ENCODE measurements at regions not wholly inside any gene's neighbourhood (a gene's known extent, or its start where the extent isn't known, plus 50 kb on each side); places are given as distances from the start of the nearest gene placed in this dataset.

DNA sequence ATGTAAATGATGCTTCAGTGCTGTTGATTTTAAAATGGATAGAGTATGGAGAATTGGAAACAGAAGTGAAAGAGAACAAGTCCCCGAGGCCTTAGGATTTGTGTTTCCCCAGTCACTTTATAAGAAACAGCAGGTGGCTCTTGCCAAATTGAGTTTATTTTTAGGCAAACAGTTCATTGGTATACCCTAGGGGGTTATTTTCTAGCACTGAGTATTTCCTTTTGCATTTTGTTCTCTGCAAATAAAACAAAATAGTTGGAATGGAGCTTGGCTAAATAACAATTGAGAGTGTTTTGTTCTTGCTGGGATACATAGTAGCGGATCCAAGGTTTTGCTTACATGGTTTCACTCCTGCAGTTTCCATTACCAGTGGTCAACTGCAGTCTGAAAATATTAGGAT lies 591.1 kb upstream of the C16orf82 start:
- Histone ChIP-seq H3K4me3 (no peak overlapping the region), H3K4me1 (peaks cover 0 to 5% (median 0%) of the 10 kb centered on the region in 12 donors), H3K9me3 (peaks cover 0 to 41% (median 4%) of the 10 kb centered on the region in 12 donors), H3K27ac (peak overlapping the region in 1 of 12 donors; percentile 27), H3K27me3 (no peaks in the 10 kb centered on the region), H3K36me3 (no peaks in the 10 kb centered on the region)
- TF ChIP-seq POLR2A (IDR thresholded peaks at IDR 0.05) = no peak
- TF ChIP-seq, protein P1, sequence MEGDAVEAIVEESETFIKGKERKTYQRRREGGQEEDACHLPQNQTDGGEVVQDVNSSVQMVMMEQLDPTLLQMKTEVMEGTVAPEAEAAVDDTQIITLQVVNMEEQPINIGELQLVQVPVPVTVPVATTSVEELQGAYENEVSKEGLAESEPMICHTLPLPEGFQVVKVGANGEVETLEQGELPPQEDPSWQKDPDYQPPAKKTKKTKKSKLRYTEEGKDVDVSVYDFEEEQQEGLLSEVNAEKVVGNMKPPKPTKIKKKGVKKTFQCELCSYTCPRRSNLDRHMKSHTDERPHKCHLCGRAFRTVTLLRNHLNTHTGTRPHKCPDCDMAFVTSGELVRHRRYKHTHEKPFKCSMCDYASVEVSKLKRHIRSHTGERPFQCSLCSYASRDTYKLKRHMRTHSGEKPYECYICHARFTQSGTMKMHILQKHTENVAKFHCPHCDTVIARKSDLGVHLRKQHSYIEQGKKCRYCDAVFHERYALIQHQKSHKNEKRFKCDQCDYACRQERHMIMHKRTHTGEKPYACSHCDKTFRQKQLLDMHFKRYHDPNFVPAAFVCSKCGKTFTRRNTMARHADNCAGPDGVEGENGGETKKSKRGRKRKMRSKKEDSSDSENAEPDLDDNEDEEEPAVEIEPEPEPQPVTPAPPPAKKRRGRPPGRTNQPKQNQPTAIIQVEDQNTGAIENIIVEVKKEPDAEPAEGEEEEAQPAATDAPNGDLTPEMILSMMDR (IDR thresholded peaks at IDR 0.05) = no peak
- WGBS, 4 donors = 49 to 64% (median 61%) methylated on average over 2 of the region's 2 CpGs
- intact Hi-C loops (cut with DNase I) = no loop called here
- DNase-seq (no peak), ATAC-seq (peak in 1 of 4 donors; percentile 34)

DNA sequence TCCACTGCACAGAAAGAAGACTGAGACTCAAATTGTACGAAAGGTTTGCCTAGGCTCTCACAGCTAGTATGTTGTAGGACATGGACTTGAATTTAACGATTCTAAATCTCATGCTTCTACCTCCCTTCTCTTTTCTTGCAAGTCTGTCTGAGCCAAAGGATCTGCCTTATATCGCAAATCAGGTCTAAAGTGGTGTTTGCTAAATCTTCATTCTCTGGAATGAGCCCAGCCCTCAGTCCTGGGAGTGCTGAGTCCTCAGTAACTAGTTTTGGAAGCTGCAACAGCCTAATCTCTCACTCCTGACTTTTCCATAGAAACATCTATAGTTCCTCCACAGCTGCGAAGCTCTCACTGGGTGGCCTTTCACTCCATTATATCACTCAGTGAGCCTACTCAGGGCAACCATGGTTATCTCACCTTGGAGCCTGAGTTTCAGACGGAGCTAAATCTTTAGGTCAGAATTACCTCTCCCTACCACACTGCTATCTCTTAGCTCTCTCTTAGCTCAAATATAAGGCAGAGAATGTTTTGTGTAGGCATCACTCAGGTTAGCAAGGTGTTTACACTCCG lies 575.5 kb upstream of the C16orf82 start:
- 52 to 74% (median 61%) methylated on average over 6 of the region's 6 CpGs for WGBS, 4 donors
- TF ChIP-seq POLR2A (IDR thresholded peaks at IDR 0.05) = no peak
- peaks cover 0 to 19% (median 0%) of the 10 kb centered on the region in 9 donors for H3K27me3 ChIP-seq
- no peaks in the 10 kb centered on the region for H3K9me3 ChIP-seq
- H3K36me3 ChIP-seq = no peaks in the 10 kb centered on the region
- no peak for ATAC-seq
- no peak overlapping the region for H3K27ac ChIP-seq
- intact Hi-C loops (cut with DNase I) = no loop called here
- no peaks in the 10 kb centered on the region for H3K4me1 ChIP-seq
- no peak overlapping the region for H3K4me3 ChIP-seq
- DNase-seq = no peak

DNA sequence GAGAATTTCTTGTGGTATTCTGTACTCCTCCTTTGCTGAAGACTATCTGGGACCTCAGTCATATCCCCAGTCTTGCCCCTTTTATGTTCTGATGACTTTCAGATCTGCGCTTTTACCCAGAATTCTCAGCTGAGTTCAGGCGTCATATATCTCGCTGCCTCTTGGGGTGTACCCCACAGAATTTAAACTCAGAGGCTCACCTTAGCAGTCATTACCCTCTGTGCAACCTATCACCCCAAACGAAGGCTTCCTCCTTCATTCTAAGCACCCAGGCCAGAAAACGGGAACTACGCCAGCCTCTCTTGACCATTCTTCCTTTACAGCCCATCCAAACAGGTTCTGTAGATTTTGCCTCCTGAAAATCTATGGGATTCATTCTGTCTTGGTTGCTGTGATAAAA lies 574.8 kb upstream of the C16orf82 start:
- ATAC-seq = no peak
- Histone ChIP-seq H3K9me3 (no peaks in the 10 kb centered on the region), H3K36me3 (no peaks in the 10 kb centered on the region), H3K4me3 (no peak overlapping the region), H3K27ac (no peak overlapping the region), H3K4me1 (no peaks in the 10 kb centered on the region), H3K27me3 (peaks cover 0 to 19% (median 0%) of the 10 kb centered on the region in 9 donors)
- no peak for TF ChIP-seq POLR2A (IDR thresholded peaks at IDR 0.05)
- TF ChIP-seq, protein P1 (IDR thresholded peaks at IDR 0.05) = no peak
- intact Hi-C loops (cut with DNase I) = no loop called here
- DNase-seq = no peak
- 81 to 82% (median 81%) methylated on average over 6 of the region's 6 CpGs for WGBS, 4 donors

DNA sequence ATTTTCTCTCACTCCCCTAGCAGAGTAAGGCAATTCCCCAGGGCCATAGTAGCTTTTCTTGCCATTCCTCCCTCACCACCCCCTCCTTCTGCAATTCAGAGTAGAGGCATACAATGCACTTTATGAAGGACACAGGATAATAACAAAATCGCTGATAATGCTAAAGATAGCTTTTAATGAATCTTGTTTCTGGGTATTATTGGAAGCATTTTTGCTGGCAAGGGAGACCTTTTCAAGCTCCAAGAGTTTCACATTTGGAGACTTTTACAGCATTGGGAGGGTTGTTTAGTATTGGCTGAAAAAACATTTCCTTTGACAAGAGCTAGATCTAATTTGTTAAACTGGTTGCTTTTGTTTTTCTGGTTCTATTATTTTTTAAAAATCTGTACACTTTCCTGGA lies 573.0 kb upstream of the C16orf82 start:
- Histone ChIP-seq H3K27ac (no peak overlapping the region), H3K27me3 (peaks cover 0 to 12% (median 0%) of the 10 kb centered on the region in 9 donors), H3K36me3 (no peaks in the 10 kb centered on the region), H3K4me3 (no peak overlapping the region), H3K4me1 (no peaks in the 10 kb centered on the region), H3K9me3 (no peaks in the 10 kb centered on the region)
- no peak for ATAC-seq
- intact Hi-C loops (cut with DNase I) = no loop called here
- no peak for TF ChIP-seq POLR2A (IDR thresholded peaks at IDR 0.05)
- TF ChIP-seq, protein P1 (IDR thresholded peaks at IDR 0.05) = no peak
- WGBS, 4 donors = 32 to 42% (median 36%) methylated on average over 1 of the region's 1 CpG
- DNase-seq = no peak

DNA sequence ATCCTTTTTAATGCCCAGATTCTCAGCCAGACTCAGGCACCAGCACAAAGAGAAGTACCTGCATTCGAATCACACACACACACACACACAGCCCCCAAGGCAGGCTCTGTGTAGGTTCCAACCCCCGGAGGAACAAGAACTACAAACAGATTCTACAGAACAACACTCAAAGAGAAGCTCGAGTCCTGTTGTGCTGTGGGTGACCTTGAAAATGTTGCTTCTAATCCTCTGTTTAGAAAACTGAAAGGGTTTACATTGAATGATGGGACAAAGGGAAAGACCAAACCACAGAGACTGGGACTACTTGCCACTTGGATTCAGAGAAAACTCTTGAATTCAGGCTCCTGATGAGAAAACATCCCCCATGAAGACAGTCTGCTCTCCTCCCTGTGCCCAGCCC lies 568.8 kb upstream of the C16orf82 start:
- ATAC-seq (no peak), DNase-seq (no peak)
- H3K27ac ChIP-seq = no peak overlapping the region
- no peak overlapping the region for H3K4me3 ChIP-seq
- no peak for TF ChIP-seq POLR2A (IDR thresholded peaks at IDR 0.05)
- TF ChIP-seq, protein P1 (IDR thresholded peaks at IDR 0.05) = no peak
- intact Hi-C loops (cut with DNase I) = no loop called here
- H3K9me3 ChIP-seq = no peaks in the 10 kb centered on the region
- H3K4me1 ChIP-seq = no peaks in the 10 kb centered on the region
- H3K36me3 ChIP-seq = no peaks in the 10 kb centered on the region
- peaks cover 0 to 8% (median 0%) of the 10 kb centered on the region in 9 donors for H3K27me3 ChIP-seq
- WGBS, 4 donors = 58 to 77% (median 71%) methylated on average over 3 of the region's 3 CpGs

All from heart left ventricle (tissue), 16 donors.